Activated CD8-positive, alpha-beta T cell treated with anti-CD3 and anti-CD28 coated beads for 36 hours (primary cell): ENCODE measurements at regions not wholly inside any gene's neighbourhood (a gene's known extent, or its start where the extent isn't known, plus 50 kb on each side); places are given as distances from the start of the nearest gene placed in this dataset.
"Not testable (repeated sequence)": the region's sequence is repeated elsewhere in the genome, so short reads cannot be mapped to it uniquely, and the experiment has no call there.

Experiments used
- ATAC-seq: fragments of 200-7000 bp; cut with Tn5 transposase; one replicate; pipeline ENCODE4 v1.10.0; 2021; ENCODE audit warnings: mild to moderate bottlenecking, moderate library complexity
- CTCF ChIA-PET: fragments of 350-600 bp; sonication (Branson Sonifier 250); formaldehyde crosslinking; loops from one replicate; lab custom pipeline; 2021; ENCODE audit warnings: antibody characterized with exemption; lab: Charles Lee
- POLR2A ChIA-PET: fragments of 350-600 bp; sonication (Branson Sonifier 250); formaldehyde crosslinking; loops from one replicate; lab custom pipeline; 2021; ENCODE audit warnings: antibody characterized with exemption; lab: Charles Lee
- DNase-seq: peaks from one replicate; pipeline ENCODE4 v3.0.0-alpha.2; 2020
- H3K27ac Mint-ChIP-seq: one replicate; pipeline ENCODE4 v1.8.0; 2021; ENCODE audit warnings: mild to moderate bottlenecking, mixed read lengths
- H3K27me3 Mint-ChIP-seq: one replicate; pipeline ENCODE4 v1.8.0; 2021; ENCODE audit warnings: mixed read lengths
- H3K36me3 Mint-ChIP-seq: one replicate; pipeline ENCODE4 v1.8.0; 2021; ENCODE audit warnings: low read depth, mixed read lengths
- H3K4me1 Mint-ChIP-seq: one replicate; pipeline ENCODE4 v1.8.0; 2021; ENCODE audit warnings: low read depth, mixed read lengths
- H3K4me3 Mint-ChIP-seq: one replicate; pipeline ENCODE4 v1.8.0; 2021; ENCODE audit warnings: mild to moderate bottlenecking, moderate library complexity, mixed read lengths
- H3K9me3 Mint-ChIP-seq: one replicate; pipeline ENCODE4 v1.8.0; 2021; ENCODE audit warnings: mixed read lengths
- intact Hi-C: fragments of 100-400 bp; cut with micrococcal nuclease; formaldehyde crosslinking; loops from one replicate; pipeline ENCODE4 v1.10.0; 2022
- TF ChIP-seq, protein P1 (sequence below): fragments of 200-600 bp; IDR thresholded peaks from one replicate; pipeline ENCODE4 v1.8.0; 2022; ENCODE audit warnings: antibody characterized with exemption, mild to moderate bottlenecking

- intact Hi-C loops = no loop called here
- H3K27me3 Mint-ChIP-seq = no peaks in the 10 kb centered on the region
- ChIA-PET POLR2A (no interaction called here), CTCF (no interaction called here)
- peaks cover 1% of the 10 kb centered on the region for H3K9me3 Mint-ChIP-seq
- no peak for DNase-seq
- H3K36me3 Mint-ChIP-seq = no peaks in the 10 kb centered on the region
- ATAC-seq = no peak
- no peak overlapping the region for H3K4me3 Mint-ChIP-seq
- H3K27ac Mint-ChIP-seq = no peak overlapping the region
- H3K4me1 Mint-ChIP-seq = no peaks in the 10 kb centered on the region
- TF ChIP-seq, protein P1, sequence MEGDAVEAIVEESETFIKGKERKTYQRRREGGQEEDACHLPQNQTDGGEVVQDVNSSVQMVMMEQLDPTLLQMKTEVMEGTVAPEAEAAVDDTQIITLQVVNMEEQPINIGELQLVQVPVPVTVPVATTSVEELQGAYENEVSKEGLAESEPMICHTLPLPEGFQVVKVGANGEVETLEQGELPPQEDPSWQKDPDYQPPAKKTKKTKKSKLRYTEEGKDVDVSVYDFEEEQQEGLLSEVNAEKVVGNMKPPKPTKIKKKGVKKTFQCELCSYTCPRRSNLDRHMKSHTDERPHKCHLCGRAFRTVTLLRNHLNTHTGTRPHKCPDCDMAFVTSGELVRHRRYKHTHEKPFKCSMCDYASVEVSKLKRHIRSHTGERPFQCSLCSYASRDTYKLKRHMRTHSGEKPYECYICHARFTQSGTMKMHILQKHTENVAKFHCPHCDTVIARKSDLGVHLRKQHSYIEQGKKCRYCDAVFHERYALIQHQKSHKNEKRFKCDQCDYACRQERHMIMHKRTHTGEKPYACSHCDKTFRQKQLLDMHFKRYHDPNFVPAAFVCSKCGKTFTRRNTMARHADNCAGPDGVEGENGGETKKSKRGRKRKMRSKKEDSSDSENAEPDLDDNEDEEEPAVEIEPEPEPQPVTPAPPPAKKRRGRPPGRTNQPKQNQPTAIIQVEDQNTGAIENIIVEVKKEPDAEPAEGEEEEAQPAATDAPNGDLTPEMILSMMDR = no peak
Observed at GRCh38 chr3:77746048-77746447, 706.1 kb downstream of the ROBO2 start.

GRCh38 chr3:77746892-77747291 is 707.0 kb downstream of the ROBO2 start:
- Mint-ChIP-seq H3K9me3 (peaks cover 1% of the 10 kb centered on the region), H3K27me3 (no peaks in the 10 kb centered on the region), H3K36me3 (no peaks in the 10 kb centered on the region), H3K4me3 (no peak overlapping the region), H3K4me1 (no peaks in the 10 kb centered on the region), H3K27ac (no peak overlapping the region)
- DNase-seq = no peak
- ChIA-PET CTCF (no interaction called here), POLR2A (no interaction called here)
- intact Hi-C loops = no loop called here
- ATAC-seq = no peak
- TF ChIP-seq, protein P1 = no peak

GRCh38 chr3:77756397-77756975 is 716.6 kb downstream of the ROBO2 start:
- H3K36me3 Mint-ChIP-seq, POLR2A ChIA-PET, CTCF ChIA-PET, ATAC-seq, H3K4me1 Mint-ChIP-seq, DNase-seq, intact Hi-C loops, H3K27me3 Mint-ChIP-seq, H3K4me3 Mint-ChIP-seq, H3K27ac Mint-ChIP-seq: not testable (repeated sequence)
- peaks cover 22% of the 10 kb centered on the region for H3K9me3 Mint-ChIP-seq

DNA sequence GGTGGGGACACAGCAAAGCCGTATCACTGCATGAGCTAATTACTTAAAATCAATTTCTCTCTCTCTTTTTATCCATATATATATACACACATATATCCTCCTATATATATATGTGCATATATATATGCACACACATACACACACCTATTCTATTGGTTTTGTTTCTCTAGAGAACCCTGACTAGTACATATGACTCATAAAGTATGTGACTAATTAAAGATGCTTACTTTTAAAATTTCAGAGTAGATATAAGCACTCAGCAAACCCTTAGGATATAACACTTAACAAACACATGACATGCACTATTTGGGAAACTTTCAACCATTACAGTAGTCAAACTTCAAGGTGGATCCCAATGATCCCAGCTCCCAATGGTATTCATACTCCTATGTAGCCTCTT is 732.6 kb downstream of the ROBO2 start:
- intact Hi-C loops = no loop called here
- H3K36me3 Mint-ChIP-seq = no peaks in the 10 kb centered on the region
- TF ChIP-seq, protein P1 = no peak
- no peaks in the 10 kb centered on the region for H3K27me3 Mint-ChIP-seq
- ChIA-PET POLR2A (no interaction called here), CTCF (no interaction called here)
- ATAC-seq (no peak), DNase-seq (no peak)
- H3K4me3 Mint-ChIP-seq = no peak overlapping the region
- H3K27ac Mint-ChIP-seq = no peak overlapping the region
- no peaks in the 10 kb centered on the region for H3K4me1 Mint-ChIP-seq
- peaks cover 10% of the 10 kb centered on the region for H3K9me3 Mint-ChIP-seq

GRCh38 chr3:77773084-77773483 is 733.2 kb downstream of the ROBO2 start:
- no peaks in the 10 kb centered on the region for H3K4me1 Mint-ChIP-seq
- POLR2A ChIA-PET = no interaction called here
- H3K27me3 Mint-ChIP-seq = no peaks in the 10 kb centered on the region

More at GRCh38 chr3:77773084-77773483, 733.2 kb downstream of the ROBO2 start:
- Mint-ChIP-seq H3K36me3 (no peaks in the 10 kb centered on the region), H3K9me3 (peaks cover 10% of the 10 kb centered on the region), H3K4me3 (no peak overlapping the region), H3K27ac (no peak overlapping the region)
- TF ChIP-seq, protein P1 = no peak
- CTCF ChIA-PET = no interaction called here
- intact Hi-C loops = no loop called here
- DNase-seq = no peak
- ATAC-seq = no peak
